ENCODE measurements at regions not wholly inside any gene's neighbourhood (a gene's known extent, or its start where the extent isn't known, plus 50 kb on each side); places are given as distances from the start of the nearest gene placed in this dataset.

DNA sequence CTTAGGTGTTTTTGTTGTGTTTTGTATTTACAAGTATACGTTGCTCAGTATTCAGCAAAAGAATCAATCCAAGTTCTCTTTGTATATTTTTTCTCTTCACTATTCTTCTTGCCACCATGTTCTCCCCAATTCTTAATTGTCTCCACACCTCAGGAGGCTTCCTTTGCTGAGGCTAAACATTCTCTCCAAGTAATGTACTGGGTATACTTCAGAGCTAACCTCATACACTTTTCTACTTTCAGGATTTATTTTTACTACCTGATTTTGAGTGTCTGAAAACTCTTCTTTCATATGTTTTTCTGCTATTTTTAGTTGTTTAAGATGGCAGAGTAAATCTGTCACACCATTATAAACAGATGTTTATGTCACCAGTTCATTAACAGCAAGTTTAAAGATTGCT is 354.8 kb upstream of the KCND2 start:
- CTCF ChIA-PET: no interaction called here
- Mint-ChIP-seq H3K9me3 (ENCODE audit: unreplicated experiment) (no peaks in the 10 kb centered on the region), H3K36me3 (ENCODE audit: insufficient read depth, unreplicated experiment) (no peaks in the 10 kb centered on the region), H3K27me3 (ENCODE audit: insufficient read depth, unreplicated experiment) (no peaks in the 10 kb centered on the region), H3K4me1 (ENCODE audit: low read depth, unreplicated experiment) (no peaks in the 10 kb centered on the region), H3K27ac (ENCODE audit: unreplicated experiment) (no peak overlapping the region), H3K4me3 (ENCODE audit: unreplicated experiment) (no peak overlapping the region)
- Histone ChIP-seq H3K9me3 (no peaks in the 10 kb centered on the region; the same call in 1 of the 2 replicates), H3K27me3 (replicated peaks; ENCODE audit: control insufficient read depth, insufficient read depth, low read length) (no peaks in the 10 kb centered on the region), H3K4me1 (no peaks in the 10 kb centered on the region), H3K36me3 (ENCODE audit: control insufficient read depth, insufficient read depth, low read length) (no peaks in the 10 kb centered on the region), H3K4me3 (ENCODE audit: low read depth, low read length) (no peak overlapping the region)
- intact Hi-C loops (cut with micrococcal nuclease; ENCODE audit: unreplicated experiment): no loop called here
- BruUV-seq (replicated peaks): no TSS peak
- TF ChIP-seq, protein P1, sequence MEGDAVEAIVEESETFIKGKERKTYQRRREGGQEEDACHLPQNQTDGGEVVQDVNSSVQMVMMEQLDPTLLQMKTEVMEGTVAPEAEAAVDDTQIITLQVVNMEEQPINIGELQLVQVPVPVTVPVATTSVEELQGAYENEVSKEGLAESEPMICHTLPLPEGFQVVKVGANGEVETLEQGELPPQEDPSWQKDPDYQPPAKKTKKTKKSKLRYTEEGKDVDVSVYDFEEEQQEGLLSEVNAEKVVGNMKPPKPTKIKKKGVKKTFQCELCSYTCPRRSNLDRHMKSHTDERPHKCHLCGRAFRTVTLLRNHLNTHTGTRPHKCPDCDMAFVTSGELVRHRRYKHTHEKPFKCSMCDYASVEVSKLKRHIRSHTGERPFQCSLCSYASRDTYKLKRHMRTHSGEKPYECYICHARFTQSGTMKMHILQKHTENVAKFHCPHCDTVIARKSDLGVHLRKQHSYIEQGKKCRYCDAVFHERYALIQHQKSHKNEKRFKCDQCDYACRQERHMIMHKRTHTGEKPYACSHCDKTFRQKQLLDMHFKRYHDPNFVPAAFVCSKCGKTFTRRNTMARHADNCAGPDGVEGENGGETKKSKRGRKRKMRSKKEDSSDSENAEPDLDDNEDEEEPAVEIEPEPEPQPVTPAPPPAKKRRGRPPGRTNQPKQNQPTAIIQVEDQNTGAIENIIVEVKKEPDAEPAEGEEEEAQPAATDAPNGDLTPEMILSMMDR (IDR thresholded peaks at IDR 0.05; ENCODE audit: insufficient read depth in 1 of 2, low read depth in 1 of 2, low read length in 1 of 2, severe bottlenecking in 1 of 2, unreplicated experiment in 1 of 2): no peak
- POLR2A ChIA-PET: no interaction called here
- DNase-seq: no peak

DNA sequence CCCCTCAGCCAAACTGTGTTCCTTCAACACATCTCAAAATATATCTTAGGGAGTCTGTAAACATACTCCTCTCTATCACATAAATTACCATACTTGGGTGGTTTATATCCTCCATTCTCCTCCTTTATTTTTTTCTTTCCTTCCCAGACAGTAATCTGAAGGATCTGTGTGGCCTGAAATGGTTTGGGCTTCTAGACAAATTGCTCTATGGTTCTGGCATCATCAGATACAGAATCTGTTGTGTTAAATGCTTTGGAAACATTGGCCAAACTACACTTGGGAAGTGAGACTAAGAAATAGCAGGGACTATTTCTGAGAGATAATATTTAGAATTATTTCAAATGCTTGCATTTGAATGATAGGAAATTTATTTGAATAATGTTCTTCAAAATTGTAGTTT is 353.0 kb upstream of the KCND2 start:
- POLR2A ChIA-PET: no interaction called here
- no peak overlapping the region for H3K27ac Mint-ChIP-seq (ENCODE audit: unreplicated experiment)
- H3K4me3 Mint-ChIP-seq (ENCODE audit: unreplicated experiment): no peak overlapping the region
- DNase-seq: no peak
- CTCF ChIA-PET: no interaction called here
- H3K4me1 Mint-ChIP-seq (ENCODE audit: low read depth, unreplicated experiment): no peaks in the 10 kb centered on the region
- intact Hi-C loops (cut with micrococcal nuclease; ENCODE audit: unreplicated experiment): no loop called here
- Histone ChIP-seq H3K4me3 (ENCODE audit: low read depth, low read length) (no peak overlapping the region), H3K36me3 (ENCODE audit: control insufficient read depth, insufficient read depth, low read length) (no peaks in the 10 kb centered on the region), H3K4me1 (no peaks in the 10 kb centered on the region), H3K27me3 (replicated peaks; ENCODE audit: control insufficient read depth, insufficient read depth, low read length) (no peaks in the 10 kb centered on the region), H3K9me3 (no peaks in the 10 kb centered on the region)
- no peaks in the 10 kb centered on the region for H3K9me3 Mint-ChIP-seq (ENCODE audit: unreplicated experiment)
- no peaks in the 10 kb centered on the region for H3K27me3 Mint-ChIP-seq (ENCODE audit: insufficient read depth, unreplicated experiment)
- no peaks in the 10 kb centered on the region for H3K36me3 Mint-ChIP-seq (ENCODE audit: insufficient read depth, unreplicated experiment)
- BruUV-seq (replicated peaks): no TSS peak
- TF ChIP-seq, protein P1 (IDR thresholded peaks at IDR 0.05; ENCODE audit: insufficient read depth in 1 of 2, low read depth in 1 of 2, low read length in 1 of 2, severe bottlenecking in 1 of 2, unreplicated experiment in 1 of 2): no peak

DNA sequence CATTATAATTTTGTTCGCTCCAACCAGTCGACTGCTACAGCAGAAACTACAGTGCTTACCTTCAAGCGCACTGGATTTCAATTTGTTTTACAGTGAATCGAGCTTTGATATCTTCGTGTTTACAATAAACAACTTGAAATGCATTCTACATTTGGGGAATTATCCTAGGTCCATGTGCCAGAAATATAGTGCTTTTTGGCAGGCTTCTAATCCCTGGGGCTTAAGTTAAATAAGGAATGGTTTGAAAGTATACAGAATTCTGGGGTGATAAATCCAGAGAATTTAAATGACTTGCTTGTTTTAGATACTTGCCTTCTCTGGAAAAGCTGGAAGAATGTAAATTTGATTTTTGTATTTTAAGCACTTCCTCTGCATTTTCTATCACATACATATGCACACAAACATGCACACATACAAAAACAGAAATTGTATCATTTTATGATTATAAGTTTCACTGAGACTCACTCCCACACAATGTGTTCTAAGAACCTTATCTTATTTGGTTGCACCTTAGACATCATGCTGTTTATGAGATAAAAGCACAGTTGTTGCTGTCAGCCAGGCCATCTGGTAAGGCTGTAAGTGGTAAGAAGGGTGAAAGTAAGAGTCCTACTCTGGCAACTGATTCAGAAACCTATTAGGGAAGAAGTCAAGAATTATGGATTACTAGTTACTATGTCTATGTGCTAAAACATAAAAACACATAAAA is 347.2 kb upstream of the KCND2 start:
- DNase-seq: no peak
- no peaks in the 10 kb centered on the region for H3K9me3 Mint-ChIP-seq (ENCODE audit: unreplicated experiment)
- no peak overlapping the region for H3K4me3 Mint-ChIP-seq (ENCODE audit: unreplicated experiment)
- no TSS peak for BruUV-seq (replicated peaks)
- no peaks in the 10 kb centered on the region for H3K9me3 ChIP-seq
- intact Hi-C loops (cut with micrococcal nuclease; ENCODE audit: unreplicated experiment): no loop called here
- H3K4me1 Mint-ChIP-seq (ENCODE audit: low read depth, unreplicated experiment): no peaks in the 10 kb centered on the region
- H3K27me3 ChIP-seq (replicated peaks; ENCODE audit: control insufficient read depth, insufficient read depth, low read length): no peaks in the 10 kb centered on the region
- ChIA-PET CTCF (no interaction called here), POLR2A (no interaction called here)
- H3K27me3 Mint-ChIP-seq (ENCODE audit: insufficient read depth, unreplicated experiment): no peaks in the 10 kb centered on the region
- H3K4me1 ChIP-seq: no peaks in the 10 kb centered on the region
- TF ChIP-seq, protein P1 (IDR thresholded peaks at IDR 0.05; ENCODE audit: insufficient read depth in 1 of 2, low read depth in 1 of 2, low read length in 1 of 2, severe bottlenecking in 1 of 2, unreplicated experiment in 1 of 2): no peak
- H3K36me3 Mint-ChIP-seq (ENCODE audit: insufficient read depth, unreplicated experiment): no peaks in the 10 kb centered on the region
- no peak overlapping the region for H3K27ac Mint-ChIP-seq (ENCODE audit: unreplicated experiment)
- no peak overlapping the region for H3K4me3 ChIP-seq (ENCODE audit: low read depth, low read length)
- no peaks in the 10 kb centered on the region for H3K36me3 ChIP-seq (ENCODE audit: control insufficient read depth, insufficient read depth, low read length)

All from Caco-2 (cell line).